ENCODE measurements at regions not wholly inside any gene's neighbourhood (a gene's known extent, or its start where the extent isn't known, plus 50 kb on each side); places are given as distances from the start of the nearest gene placed in this dataset.
A peak's percentile ranks its signal among the peaks of the same experiment; 100 is the strongest.

DNA sequence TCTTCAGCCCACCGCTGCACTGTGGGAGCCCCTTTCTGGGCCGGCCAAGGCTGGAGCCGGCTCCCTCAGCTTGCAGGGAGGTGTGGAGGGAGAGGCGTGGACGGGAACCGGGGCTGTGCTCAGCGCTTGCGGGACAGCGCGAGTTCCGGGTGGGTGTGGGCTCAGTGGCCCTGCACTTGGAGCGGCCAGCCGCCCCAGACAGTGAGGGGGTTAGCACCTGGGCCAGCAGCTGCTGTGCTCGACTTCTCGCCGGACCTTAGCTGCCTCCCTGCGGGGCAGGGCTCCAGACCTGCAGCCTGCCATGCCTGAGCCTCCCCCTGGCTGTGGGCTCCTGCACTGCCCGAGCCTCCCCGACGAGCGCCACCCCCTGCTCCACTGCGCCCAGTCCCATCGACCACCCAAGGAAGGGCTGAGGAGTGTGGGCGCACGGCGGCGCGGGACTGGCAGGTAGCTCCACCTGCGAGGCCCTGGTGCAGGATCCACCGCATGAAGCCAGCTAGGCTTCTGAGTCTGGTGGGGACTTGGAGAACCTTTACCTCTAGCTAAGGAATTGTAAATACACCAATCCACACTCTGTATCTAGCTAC lies 92.9 kb upstream of the MAST4 start:
- no peaks in the 10 kb centered on the region for H3K36me3 ChIP-seq (ENCODE audit: insufficient read depth, low read length)
- H3K27me3 Mint-ChIP-seq (ENCODE audit: low read depth, unreplicated experiment), result no peaks in the 10 kb centered on the region
- no peaks in the 10 kb centered on the region for H3K4me1 Mint-ChIP-seq (ENCODE audit: low read depth, unreplicated experiment)
- FAIRE-seq (no peak), DNase-seq (ENCODE audit: low read depth) (no peak)
- no peaks in the 10 kb centered on the region for H3K4me1 ChIP-seq (ENCODE audit: insufficient read depth, low read length)
- no peak overlapping the region for H2AFZ ChIP-seq (ENCODE audit: low read depth, low read length)
- no peaks in the 10 kb centered on the region for H4K20me1 ChIP-seq (ENCODE audit: insufficient read depth, low read length)
- H3K9ac ChIP-seq (ENCODE audit: low read length), result no peak overlapping the region
- no peaks in the 10 kb centered on the region for H3K27me3 ChIP-seq (ENCODE audit: insufficient read depth, low read length)
- H3K9me3 Mint-ChIP-seq (ENCODE audit: unreplicated experiment), result peaks cover 5% of the 10 kb centered on the region
- H3K4me3 ChIP-seq (ENCODE audit: insufficient read depth, low read depth, low read length), result no peak overlapping the region
- H3K9me3 ChIP-seq (ENCODE audit: insufficient read depth, low read depth, low read length), result no peaks in the 10 kb centered on the region
- no peaks in the 10 kb centered on the region for H3K79me2 ChIP-seq (ENCODE audit: insufficient read depth, low read length)
- no peak overlapping the region for H3K27ac Mint-ChIP-seq (ENCODE audit: unreplicated experiment)
- H3K27ac ChIP-seq (ENCODE audit: low read depth, low read length), result no peak overlapping the region
- H3K4me2 ChIP-seq (ENCODE audit: low read length), result no peak overlapping the region
- no peak overlapping the region for H3K4me3 Mint-ChIP-seq (ENCODE audit: unreplicated experiment)
- no peaks in the 10 kb centered on the region for H3K36me3 Mint-ChIP-seq (ENCODE audit: low read depth, unreplicated experiment)
- TF ChIP-seq, protein P1, sequence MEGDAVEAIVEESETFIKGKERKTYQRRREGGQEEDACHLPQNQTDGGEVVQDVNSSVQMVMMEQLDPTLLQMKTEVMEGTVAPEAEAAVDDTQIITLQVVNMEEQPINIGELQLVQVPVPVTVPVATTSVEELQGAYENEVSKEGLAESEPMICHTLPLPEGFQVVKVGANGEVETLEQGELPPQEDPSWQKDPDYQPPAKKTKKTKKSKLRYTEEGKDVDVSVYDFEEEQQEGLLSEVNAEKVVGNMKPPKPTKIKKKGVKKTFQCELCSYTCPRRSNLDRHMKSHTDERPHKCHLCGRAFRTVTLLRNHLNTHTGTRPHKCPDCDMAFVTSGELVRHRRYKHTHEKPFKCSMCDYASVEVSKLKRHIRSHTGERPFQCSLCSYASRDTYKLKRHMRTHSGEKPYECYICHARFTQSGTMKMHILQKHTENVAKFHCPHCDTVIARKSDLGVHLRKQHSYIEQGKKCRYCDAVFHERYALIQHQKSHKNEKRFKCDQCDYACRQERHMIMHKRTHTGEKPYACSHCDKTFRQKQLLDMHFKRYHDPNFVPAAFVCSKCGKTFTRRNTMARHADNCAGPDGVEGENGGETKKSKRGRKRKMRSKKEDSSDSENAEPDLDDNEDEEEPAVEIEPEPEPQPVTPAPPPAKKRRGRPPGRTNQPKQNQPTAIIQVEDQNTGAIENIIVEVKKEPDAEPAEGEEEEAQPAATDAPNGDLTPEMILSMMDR (IDR thresholded peaks at IDR 0.05; ENCODE audit: insufficient read depth, low read depth, low read length), result no peak
- TF ChIP-seq EZH2 (IDR thresholded peaks at IDR 0.05; ENCODE audit: insufficient read depth, low read length), result no peak

DNA sequence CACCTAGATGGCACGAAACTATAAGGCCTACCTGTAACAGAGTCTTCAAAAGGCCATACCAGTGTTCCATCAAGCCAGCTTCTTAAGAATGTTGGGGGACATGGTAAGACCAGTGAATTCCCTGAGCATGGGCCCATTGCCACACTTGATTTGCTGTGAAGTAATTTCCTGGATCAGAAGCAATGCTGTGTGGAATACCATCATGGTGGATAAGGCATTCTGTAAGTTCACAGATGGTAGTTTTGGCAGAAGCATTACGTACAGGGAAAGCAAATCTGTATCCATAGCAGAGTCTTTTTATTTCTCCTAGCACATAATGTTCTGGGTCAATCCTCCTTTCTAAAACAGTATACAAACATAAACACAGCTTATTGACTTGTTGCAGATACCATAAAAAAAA lies 89.1 kb upstream of the MAST4 start:
- Histone ChIP-seq H3K9me3 (ENCODE audit: insufficient read depth, low read depth, low read length) (peaks cover 2% of the 10 kb centered on the region), H3K27me3 (ENCODE audit: insufficient read depth, low read length) (no peaks in the 10 kb centered on the region), H3K9ac (ENCODE audit: low read length) (no peak overlapping the region), H2AFZ (ENCODE audit: low read depth, low read length) (no peak overlapping the region), H3K27ac (ENCODE audit: low read depth, low read length) (no peak overlapping the region), H3K36me3 (ENCODE audit: insufficient read depth, low read length) (no peaks in the 10 kb centered on the region), H3K4me3 (ENCODE audit: insufficient read depth, low read depth, low read length) (no peak overlapping the region), H4K20me1 (ENCODE audit: insufficient read depth, low read length) (no peaks in the 10 kb centered on the region), H3K4me1 (ENCODE audit: insufficient read depth, low read length) (no peaks in the 10 kb centered on the region), H3K79me2 (ENCODE audit: insufficient read depth, low read length) (no peaks in the 10 kb centered on the region), H3K4me2 (ENCODE audit: low read length) (no peak overlapping the region)
- H3K4me3 Mint-ChIP-seq (ENCODE audit: unreplicated experiment), result no peak overlapping the region
- H3K36me3 Mint-ChIP-seq (ENCODE audit: low read depth, unreplicated experiment), result no peaks in the 10 kb centered on the region
- TF ChIP-seq EZH2 (IDR thresholded peaks at IDR 0.05; ENCODE audit: insufficient read depth, low read length), result no peak
- DNase-seq (ENCODE audit: low read depth) (no peak), FAIRE-seq (no peak)
- no peak overlapping the region for H3K27ac Mint-ChIP-seq (ENCODE audit: unreplicated experiment)
- H3K9me3 Mint-ChIP-seq (ENCODE audit: unreplicated experiment), result peaks cover 3% of the 10 kb centered on the region
- peaks cover 7% of the 10 kb centered on the region for H3K27me3 Mint-ChIP-seq (ENCODE audit: low read depth, unreplicated experiment)
- H3K4me1 Mint-ChIP-seq (ENCODE audit: low read depth, unreplicated experiment), result no peaks in the 10 kb centered on the region

DNA sequence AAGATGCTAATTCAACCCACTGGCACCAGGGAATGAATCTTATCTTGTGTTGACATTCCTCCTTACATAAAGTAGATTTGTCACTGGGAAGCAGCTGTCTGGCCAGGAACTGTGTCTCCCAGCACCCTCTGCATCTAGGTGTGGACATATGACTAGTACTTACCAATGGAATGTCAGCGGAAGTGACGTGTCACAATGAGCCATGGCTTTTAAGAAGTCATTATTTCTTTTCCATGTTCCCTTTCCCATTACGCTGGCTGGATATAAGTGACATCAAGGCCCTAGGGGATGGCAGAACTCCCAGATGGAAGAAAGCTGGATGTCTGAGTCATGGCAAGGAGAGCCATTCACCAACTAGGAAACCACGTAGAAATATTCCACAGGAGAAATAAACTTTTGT lies 84.7 kb upstream of the MAST4 start:
- Histone ChIP-seq H3K4me1 (ENCODE audit: insufficient read depth, low read length) (no peaks in the 10 kb centered on the region), H3K4me3 (ENCODE audit: insufficient read depth, low read depth, low read length) (no peak overlapping the region), H3K27ac (ENCODE audit: low read depth, low read length) (no peak overlapping the region), H2AFZ (ENCODE audit: low read depth, low read length) (no peak overlapping the region), H4K20me1 (ENCODE audit: insufficient read depth, low read length) (no peaks in the 10 kb centered on the region), H3K36me3 (ENCODE audit: insufficient read depth, low read length) (no peaks in the 10 kb centered on the region), H3K27me3 (ENCODE audit: insufficient read depth, low read length) (no peaks in the 10 kb centered on the region), H3K79me2 (ENCODE audit: insufficient read depth, low read length) (no peaks in the 10 kb centered on the region), H3K9ac (ENCODE audit: low read length) (no peak overlapping the region), H3K9me3 (ENCODE audit: insufficient read depth, low read depth, low read length) (peaks cover 2% of the 10 kb centered on the region), H3K4me2 (ENCODE audit: low read length) (no peak overlapping the region)
- H3K4me1 Mint-ChIP-seq (ENCODE audit: low read depth, unreplicated experiment), result no peaks in the 10 kb centered on the region
- TF ChIP-seq, protein P1 (IDR thresholded peaks at IDR 0.05; ENCODE audit: insufficient read depth, low read depth, low read length), result no peak
- TF ChIP-seq EZH2 (IDR thresholded peaks at IDR 0.05; ENCODE audit: insufficient read depth, low read length), result no peak
- peak; percentile 17 for FAIRE-seq
- H3K9me3 Mint-ChIP-seq (ENCODE audit: unreplicated experiment), result peaks cover 2% of the 10 kb centered on the region
- H3K27ac Mint-ChIP-seq (ENCODE audit: unreplicated experiment), result no peak overlapping the region
- peaks cover 9% of the 10 kb centered on the region for H3K27me3 Mint-ChIP-seq (ENCODE audit: low read depth, unreplicated experiment)
- H3K4me3 Mint-ChIP-seq (ENCODE audit: unreplicated experiment), result no peak overlapping the region
- H3K36me3 Mint-ChIP-seq (ENCODE audit: low read depth, unreplicated experiment), result no peaks in the 10 kb centered on the region
- peak; percentile 29 for DNase-seq (ENCODE audit: low read depth)

Measured in astrocyte (in vitro differentiated cells and primary cell).